Esophagus muscularis mucosa (tissue), 4 donors: ENCODE measurements at regions not wholly inside any gene's neighbourhood (a gene's known extent, or its start where the extent isn't known, plus 50 kb on each side); places are given as distances from the start of the nearest gene placed in this dataset.

Experiments used
- DNase-seq: peaks from one replicate; pipeline ENCODE4 v3.0.0-alpha.2; 2017; ENCODE audit errors: extremely low spot score
- H3K27ac ChIP-seq, 4 donors: fragments of 200-600 bp; sonication (generic); replicated peaks in 1 of 4; 1 replicate in 3 of 4; 2 replicates in 1 of 4; pipeline ENCODE4 v1.5.1; 2016 to 2019; ENCODE audit warnings: mild to moderate bottlenecking in 1 of 4
- H3K27me3 ChIP-seq, 4 donors: fragments of 200-600 bp; sonication (generic); one replicate each; pipeline versions ENCODE4 v1.5.1 to v1.6.0; 2016 to 2019
- H3K36me3 ChIP-seq, 4 donors: fragments of 200-600 bp; sonication (generic); one replicate each; pipeline ENCODE4 v1.5.1; 2016 to 2019
- H3K4me1 ChIP-seq, 4 donors: fragments of 200-600 bp; sonication (generic); one replicate each; pipeline ENCODE4 v1.5.1; 2016 to 2019
- H3K4me3 ChIP-seq, 4 donors: fragments of 200-600 bp; sonication (generic); 1 replicate in 2 of 4; 2 replicates in 2 of 4; pipeline ENCODE4 v1.5.1; 2016 to 2019; ENCODE audit warnings: mild to moderate bottlenecking in 4 of 4, moderate library complexity in 1 of 4
- H3K9me3 ChIP-seq, 4 donors: fragments of 200-600 bp; sonication (generic); 1 replicate in 3 of 4; 2 replicates in 1 of 4; pipeline ENCODE4 v1.5.1; 2016 to 2019
- CTCF ChIP-seq, 3 experiments: fragments of 200-600 bp in 2 of 3; fragments of 450-650 bp in 1 of 3; sonication (generic) in 2 of 3; IDR thresholded peaks; one replicate each; pipeline ENCODE4 v1.5.1; 2017 to 2019; ENCODE audit warnings: antibody characterized with exemption in 3 of 3, mild to moderate bottlenecking in 2 of 3, moderate library complexity in 1 of 3
- EP300 ChIP-seq: sonication (generic); formaldehyde crosslinking; IDR thresholded peaks from one replicate; pipeline ENCODE4 v1.6.1; 2017; ENCODE audit warnings: antibody characterized with exemption
- POLR2A ChIP-seq: fragments of 450-650 bp; IDR thresholded peaks from one replicate; pipeline ENCODE4 v1.6.1; 2017; ENCODE audit warnings: antibody characterized with exemption, moderate library complexity, mild to moderate bottlenecking, low read depth
- POLR2AphosphoS5 ChIP-seq, 2 donors: sonication (generic); formaldehyde crosslinking; IDR thresholded peaks; one replicate each; pipeline ENCODE4 v1.6.1; 2017; ENCODE audit warnings: antibody characterized with exemption in 2 of 2
- WGBS: methylation state at CpG from one replicate; pipeline ENCODE4 v1.1.5; 2018; 5-methylcytosine and 5-hydroxymethylcytosine counted together
- intact Hi-C: fragments of 100-400 bp; cut with DNase I; formaldehyde crosslinking; loops from one replicate; pipeline ENCODE4 v1.15.1; 2023

GRCh38 chr7:53993224-53993623 is 549.0 kb upstream of the VSTM2A start:
- Histone ChIP-seq H3K27ac (no peak overlapping the region), H3K4me3 (no peak overlapping the region), H3K4me1 (no peaks in the 10 kb centered on the region), H3K36me3 (no peaks in the 10 kb centered on the region), H3K27me3 (no peaks in the 10 kb centered on the region), H3K9me3 (no peaks in the 10 kb centered on the region)
- no peak for DNase-seq
- 56% methylated on average over 3 of the region's 3 CpGs for WGBS
- intact Hi-C loops: no loop called here
- TF ChIP-seq EP300 (no peak), CTCF (IDR thresholded peaks at IDR 0.05) (no peak), POLR2A (no peak), POLR2AphosphoS5 (IDR thresholded peaks at IDR 0.05) (no peak)

DNA sequence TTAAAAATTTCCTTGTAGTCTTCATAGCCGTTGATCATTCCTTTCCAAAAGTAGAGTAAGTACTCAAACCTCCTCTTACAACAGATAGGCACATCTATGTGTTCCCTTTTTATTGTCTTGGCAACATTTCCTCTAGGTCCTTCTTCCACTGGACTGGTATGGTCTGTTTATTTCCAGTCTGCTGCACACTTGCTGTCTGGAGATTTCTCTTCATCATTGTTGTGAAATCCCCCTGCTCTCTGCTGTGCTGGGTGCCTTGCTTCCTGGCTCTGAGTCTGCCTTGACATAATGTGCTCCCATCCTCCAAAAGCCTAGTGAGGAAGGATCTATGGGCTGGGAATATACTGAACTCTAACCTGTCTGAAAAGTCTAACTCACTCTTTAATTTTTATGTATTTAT is 545.3 kb upstream of the VSTM2A start:
- H3K4me3 ChIP-seq: no peak overlapping the region

GRCh38 chr7:54014765-54015164 is 527.4 kb upstream of the VSTM2A start:
- no peak for DNase-seq
- Histone ChIP-seq H3K4me3 (no peak overlapping the region), H3K36me3 (no peaks in the 10 kb centered on the region), H3K9me3 (no peaks in the 10 kb centered on the region), H3K27me3 (no peaks in the 10 kb centered on the region), H3K27ac (no peak overlapping the region), H3K4me1 (no peaks in the 10 kb centered on the region)
- TF ChIP-seq CTCF (IDR thresholded peaks at IDR 0.05) (no peak), POLR2AphosphoS5 (IDR thresholded peaks at IDR 0.05) (no peak), EP300 (no peak), POLR2A (no peak)
- intact Hi-C loops: no loop called here
- WGBS: 91% methylated on average over 2 of the region's 2 CpGs

More for the DNA sequence above, 545.3 kb upstream of the VSTM2A start:
- Histone ChIP-seq H3K36me3 (no peaks in the 10 kb centered on the region), H3K27me3 (no peaks in the 10 kb centered on the region), H3K4me1 (no peaks in the 10 kb centered on the region), H3K27ac (no peak overlapping the region), H3K9me3 (no peaks in the 10 kb centered on the region)
- WGBS: 83% methylated on average over 1 of the region's 1 CpG
- no peak for DNase-seq
- intact Hi-C loops: no loop called here
- no peak for TF ChIP-seq POLR2AphosphoS5 (IDR thresholded peaks at IDR 0.05)
- no peak for TF ChIP-seq CTCF (IDR thresholded peaks at IDR 0.05)
- TF ChIP-seq POLR2A: no peak
- no peak for TF ChIP-seq EP300

- TF ChIP-seq EP300: no peak
- TF ChIP-seq CTCF (IDR thresholded peaks at IDR 0.05): no peak
- no peak for TF ChIP-seq POLR2AphosphoS5 (IDR thresholded peaks at IDR 0.05)
- TF ChIP-seq POLR2A: no peak
- intact Hi-C loops: no loop called here
- 63% methylated on average over 2 of the region's 2 CpGs for WGBS
Observed at GRCh38 chr7:54015251-54015650, 526.9 kb upstream of the VSTM2A start.

GRCh38 chr7:54037873-54038272 is 504.3 kb upstream of the VSTM2A start:
- Histone ChIP-seq H3K27ac (no peak overlapping the region), H3K9me3 (no peaks in the 10 kb centered on the region), H3K36me3 (no peaks in the 10 kb centered on the region), H3K4me1 (no peaks in the 10 kb centered on the region), H3K4me3 (no peak overlapping the region), H3K27me3 (no peaks in the 10 kb centered on the region)
- DNase-seq: no peak
- no peak for TF ChIP-seq POLR2AphosphoS5 (IDR thresholded peaks at IDR 0.05)
- no peak for TF ChIP-seq CTCF (IDR thresholded peaks at IDR 0.05)
- TF ChIP-seq EP300: no peak
- TF ChIP-seq POLR2A: no peak
- intact Hi-C loops: no loop called here
- 86% methylated on average over 1 of the region's 1 CpG for WGBS

More at GRCh38 chr7:54015251-54015650, 526.9 kb upstream of the VSTM2A start:
- no peak overlapping the region for H3K4me3 ChIP-seq
- H3K27ac ChIP-seq: no peak overlapping the region
- H3K4me1 ChIP-seq: no peaks in the 10 kb centered on the region
- no peak for DNase-seq
- H3K27me3 ChIP-seq: no peaks in the 10 kb centered on the region
- no peaks in the 10 kb centered on the region for H3K9me3 ChIP-seq
- H3K36me3 ChIP-seq: no peaks in the 10 kb centered on the region
